Thymus (tissue), 11 donors: ENCODE measurements at regions not wholly inside any gene's neighbourhood (a gene's known extent, or its start where the extent isn't known, plus 50 kb on each side); places are given as distances from the start of the nearest gene placed in this dataset.

Experiments
- DNase-seq, 9 donors: peaks; one replicate each; pipeline ENCODE4 v3.0.0-alpha.2; 2013; ENCODE audit warnings: low spot score in 9 of 9, low read depth in 6 of 9, missing footprints in 1 of 9
- H3K27ac ChIP-seq, 2 donors: one replicate each; pipeline ENCODE4 v1.5.1; 2013; ENCODE audit warnings: control low read depth in 1 of 2, low read depth in 1 of 2, low read length in 1 of 2, mild to moderate bottlenecking in 1 of 2, moderate library complexity in 1 of 2
- H3K27me3 ChIP-seq, 2 donors: one replicate each; pipeline ENCODE4 v1.5.1; 2013; ENCODE audit warnings: low read length in 1 of 2; ENCODE audit not compliant: control insufficient read depth in 2 of 2, insufficient read depth in 1 of 2
- H3K36me3 ChIP-seq, 2 donors: one replicate each; pipeline ENCODE4 v1.5.1; 2013; ENCODE audit warnings: low read length in 1 of 2, mild to moderate bottlenecking in 1 of 2, moderate library complexity in 1 of 2; ENCODE audit not compliant: control insufficient read depth in 2 of 2, insufficient read depth in 2 of 2
- H3K4me1 ChIP-seq, 2 donors: one replicate each; pipeline ENCODE4 v1.5.1; 2013; ENCODE audit warnings: low read length in 2 of 2; ENCODE audit not compliant: control insufficient read depth in 2 of 2, insufficient read depth in 2 of 2
- H3K4me3 ChIP-seq, 2 donors: one replicate each; pipeline ENCODE4 v1.5.1; 2013; ENCODE audit warnings: low read length in 2 of 2, control low read depth in 1 of 2, mild to moderate bottlenecking in 1 of 2
- H3K9me3 ChIP-seq, 2 donors: one replicate each; pipeline ENCODE4 v1.5.1; 2013; ENCODE audit warnings: low read length in 1 of 2, mild to moderate bottlenecking in 1 of 2; ENCODE audit not compliant: control insufficient read depth in 2 of 2, insufficient read depth in 1 of 2
- WGBS: extraction: QIAGEN DNeasy Blood & Tissue Kit; methylation state at CpG from one replicate; pipeline ENCODE4 v1.1.7; 2013; 5-methylcytosine and 5-hydroxymethylcytosine counted together
- donor health status: healthy.

- no peaks in the 10 kb centered on the region for H3K4me1 ChIP-seq
- H3K4me3 ChIP-seq = no peak overlapping the region
- H3K36me3 ChIP-seq = no peaks in the 10 kb centered on the region
- H3K27ac ChIP-seq = no peak overlapping the region
- H3K27me3 ChIP-seq = no peaks in the 10 kb centered on the region
- no peak for DNase-seq
- peaks cover 0 to 10% of the 10 kb centered on the region in 2 donors for H3K9me3 ChIP-seq
Measured at GRCh38 chr2:77813599-77813998, 291.4 kb upstream of the LRRTM4 start.

- Histone ChIP-seq H3K4me1 (no peaks in the 10 kb centered on the region), H3K27ac (no peak overlapping the region), H3K4me3 (no peak overlapping the region), H3K9me3 (peaks cover 0 to 5% of the 10 kb centered on the region in 2 donors), H3K36me3 (no peaks in the 10 kb centered on the region), H3K27me3 (no peaks in the 10 kb centered on the region)
- 43% methylated on average over 1 of the region's 1 CpG for WGBS
- DNase-seq = no peak
Measured at GRCh38 chr2:77816618-77817017, 294.4 kb upstream of the LRRTM4 start.

DNA sequence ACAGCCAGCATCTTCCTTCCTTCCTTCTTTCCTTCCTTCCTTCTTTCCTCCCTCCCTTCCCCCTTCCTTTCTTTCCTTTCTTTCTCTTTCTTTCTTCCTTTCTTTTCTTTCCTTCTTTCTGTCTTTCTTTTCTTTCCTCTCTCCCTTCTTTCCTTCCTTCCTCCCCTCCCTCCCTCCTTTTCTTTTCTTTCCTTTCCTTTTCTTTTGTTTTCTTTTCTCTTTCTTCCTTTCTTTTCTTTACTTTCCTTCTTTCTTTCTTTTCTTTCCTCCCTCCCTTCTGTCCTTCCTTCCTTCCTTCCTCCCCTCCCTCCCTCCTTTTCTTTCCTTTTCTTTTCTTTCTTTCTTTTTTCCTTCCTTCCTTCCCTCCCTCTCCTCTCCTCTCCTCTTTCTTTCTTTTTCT, 296.0 kb upstream of the LRRTM4 start:
- H3K36me3 ChIP-seq = no peaks in the 10 kb centered on the region
- H3K27ac ChIP-seq = no peak overlapping the region
- H3K9me3 ChIP-seq = peaks cover 0 to 5% of the 10 kb centered on the region in 2 donors
- H3K27me3 ChIP-seq = no peaks in the 10 kb centered on the region
- no peak overlapping the region for H3K4me3 ChIP-seq
- DNase-seq = no peak
- no peaks in the 10 kb centered on the region for H3K4me1 ChIP-seq

DNA sequence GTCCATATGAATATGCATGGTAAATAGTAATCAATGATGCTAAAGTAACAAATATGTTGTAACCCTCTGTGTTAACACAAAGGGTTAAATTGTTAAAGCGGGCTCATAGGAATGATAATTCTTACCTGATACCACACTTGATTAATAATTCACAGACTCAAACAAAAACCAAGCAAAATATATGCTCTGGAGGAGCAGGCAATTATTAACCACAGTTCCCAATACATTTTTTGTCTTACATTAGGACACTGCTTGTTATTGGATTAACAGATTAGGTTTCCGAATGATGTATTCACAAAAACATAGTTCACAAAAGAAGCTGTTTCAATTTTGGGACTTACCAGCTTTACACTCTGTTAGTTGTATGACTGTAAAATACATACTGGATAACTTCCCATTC, 300.9 kb upstream of the LRRTM4 start:
- 91% methylated on average over 2 of the region's 2 CpGs for WGBS
- DNase-seq = no peak
- Histone ChIP-seq H3K9me3 (no peaks in the 10 kb centered on the region), H3K4me3 (no peak overlapping the region), H3K27me3 (no peaks in the 10 kb centered on the region), H3K36me3 (no peaks in the 10 kb centered on the region), H3K27ac (no peak overlapping the region), H3K4me1 (no peaks in the 10 kb centered on the region)

DNA sequence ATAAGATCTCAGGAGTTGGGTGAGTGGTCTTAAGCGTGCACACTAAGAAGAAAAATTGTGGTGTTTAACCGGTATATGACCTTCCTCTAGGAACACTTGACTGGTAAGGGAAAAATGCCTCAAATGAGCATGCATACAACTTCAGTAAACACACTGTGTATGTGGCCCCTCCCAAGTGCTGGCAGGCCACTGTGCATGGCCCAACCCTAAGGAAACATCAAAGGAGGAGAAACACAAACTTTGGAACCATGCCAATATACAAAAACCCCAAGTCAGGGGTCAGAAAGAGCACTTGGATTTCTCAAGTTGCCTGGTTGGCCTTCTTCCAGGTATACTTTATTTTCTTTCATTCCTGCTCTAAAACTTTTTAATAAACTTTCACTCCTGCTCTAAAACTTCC, 308.9 kb upstream of the LRRTM4 start:
- 89% methylated on average over 2 of the region's 2 CpGs for WGBS
- DNase-seq = no peak
- Histone ChIP-seq H3K4me1 (no peaks in the 10 kb centered on the region), H3K27me3 (no peaks in the 10 kb centered on the region), H3K4me3 (no peak overlapping the region), H3K9me3 (peaks cover 0 to 5% of the 10 kb centered on the region in 2 donors), H3K36me3 (no peaks in the 10 kb centered on the region), H3K27ac (no peak overlapping the region)

DNA sequence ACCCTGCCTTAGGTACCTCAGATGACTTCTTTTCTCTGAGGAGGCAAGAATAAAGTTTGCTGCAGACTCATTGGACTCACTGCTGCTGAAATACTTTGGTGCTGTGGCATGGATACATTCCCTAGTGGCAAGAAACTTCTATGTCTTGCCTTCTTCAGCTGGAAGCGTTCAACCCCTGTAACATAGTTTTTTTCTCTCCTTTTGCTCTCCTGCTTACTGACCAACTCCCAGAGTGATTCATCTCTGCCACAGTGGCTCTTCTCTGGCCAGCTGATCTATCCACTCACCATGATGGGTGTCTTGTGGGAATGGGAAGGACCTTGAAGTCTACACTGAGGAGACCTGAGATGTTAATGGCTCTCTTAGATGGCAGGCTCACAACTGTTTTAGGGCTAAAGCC, 309.3 kb upstream of the LRRTM4 start:
- Histone ChIP-seq H3K9me3 (peaks cover 0 to 7% of the 10 kb centered on the region in 2 donors), H3K36me3 (no peaks in the 10 kb centered on the region), H3K4me3 (no peak overlapping the region), H3K27me3 (no peaks in the 10 kb centered on the region), H3K27ac (no peak overlapping the region), H3K4me1 (no peaks in the 10 kb centered on the region)
- no peak for DNase-seq
- WGBS = 89% methylated on average over 1 of the region's 1 CpG

- H3K27ac ChIP-seq = no peak overlapping the region
- peaks cover 0 to 7% of the 10 kb centered on the region in 2 donors for H3K9me3 ChIP-seq
- no peaks in the 10 kb centered on the region for H3K36me3 ChIP-seq
- no peak for DNase-seq
- H3K4me3 ChIP-seq = no peak overlapping the region
- WGBS = 82% methylated on average over 1 of the region's 1 CpG
- H3K27me3 ChIP-seq = no peaks in the 10 kb centered on the region
- no peaks in the 10 kb centered on the region for H3K4me1 ChIP-seq
Measured at GRCh38 chr2:77831898-77832297, 309.7 kb upstream of the LRRTM4 start.

DNA sequence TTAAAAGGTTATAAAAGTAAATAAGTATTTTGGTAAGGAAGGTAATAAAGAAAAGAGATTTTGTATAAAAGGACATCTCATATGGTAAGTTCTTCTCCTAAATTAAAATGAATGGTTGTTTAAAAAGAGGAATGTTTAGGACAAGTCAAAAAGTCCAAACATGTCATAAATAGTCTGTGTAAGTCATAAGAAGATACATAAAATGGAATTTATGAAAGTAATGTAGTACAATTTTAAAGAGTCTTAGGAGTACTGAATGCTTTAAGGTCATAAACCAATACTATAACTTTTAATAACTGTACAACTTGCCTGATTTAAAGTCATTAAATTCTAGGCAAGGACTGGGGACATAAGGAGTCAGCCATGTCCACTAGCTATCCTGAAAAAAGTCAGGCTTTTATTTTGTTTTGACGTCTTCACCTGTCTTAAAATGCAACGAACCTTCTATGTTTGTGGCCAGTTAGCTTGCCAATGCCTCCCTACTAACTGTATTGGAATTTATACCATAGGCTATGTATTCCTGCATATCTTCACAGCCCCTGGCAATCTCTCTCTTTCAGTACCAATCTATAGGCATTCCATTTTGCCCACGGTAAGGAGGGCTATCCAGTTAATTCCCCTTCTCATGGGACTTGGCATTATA, 312.3 kb upstream of the LRRTM4 start:
- Histone ChIP-seq H3K9me3 (peaks cover 0 to 7% of the 10 kb centered on the region in 2 donors), H3K4me3 (no peak overlapping the region), H3K4me1 (no peaks in the 10 kb centered on the region), H3K36me3 (no peaks in the 10 kb centered on the region), H3K27ac (no peak overlapping the region), H3K27me3 (no peaks in the 10 kb centered on the region)
- 92% methylated on average over 3 of the region's 3 CpGs for WGBS
- no peak for DNase-seq

- Histone ChIP-seq H3K4me1 (no peaks in the 10 kb centered on the region), H3K4me3 (no peak overlapping the region), H3K9me3 (peaks cover 0 to 7% of the 10 kb centered on the region in 2 donors), H3K36me3 (no peaks in the 10 kb centered on the region), H3K27ac (no peak overlapping the region), H3K27me3 (no peaks in the 10 kb centered on the region)
- DNase-seq = no peak
Measured at GRCh38 chr2:77838441-77838840, 316.3 kb upstream of the LRRTM4 start.

DNA sequence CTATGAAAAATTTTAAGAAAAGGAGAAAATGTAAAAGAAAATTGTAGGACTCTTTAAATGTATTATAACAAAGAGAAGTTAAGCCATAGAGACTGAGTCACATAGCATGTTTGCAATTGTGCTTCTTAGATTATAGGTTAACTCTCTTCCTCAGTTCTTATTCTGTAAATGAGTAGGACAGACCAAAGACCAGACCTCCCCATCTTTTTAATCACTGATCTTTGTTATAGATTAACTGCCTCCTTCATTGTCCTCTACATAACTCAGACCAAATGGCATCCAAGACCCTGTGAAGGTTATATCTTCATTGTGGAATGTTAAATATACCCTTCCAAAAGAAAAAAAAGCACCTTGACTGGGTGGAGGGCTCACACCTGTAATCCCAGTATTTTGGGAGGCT, 316.9 kb upstream of the LRRTM4 start:
- H3K4me3 ChIP-seq = no peak overlapping the region
- H3K9me3 ChIP-seq = peaks cover 0 to 7% of the 10 kb centered on the region in 2 donors
- no peaks in the 10 kb centered on the region for H3K36me3 ChIP-seq
- H3K27me3 ChIP-seq = no peaks in the 10 kb centered on the region
- no peak overlapping the region for H3K27ac ChIP-seq
- DNase-seq = no peak
- no peaks in the 10 kb centered on the region for H3K4me1 ChIP-seq
